Inferior parietal cortex (tissue), 1 donor: ENCODE measurements at regions not wholly inside any gene's neighbourhood (a gene's known extent, or its start where the extent isn't known, plus 50 kb on each side); places are given as distances from the start of the nearest gene placed in this dataset.
A peak's percentile ranks its signal among the peaks of the same experiment; 100 is the strongest.
"Not testable (repeated sequence)": the region's sequence is repeated elsewhere in the genome, so short reads cannot be mapped to it uniquely, and the experiment has no call there.

ENCODE experiments used
- DNase-seq: peaks from one replicate; pipeline ENCODE4 v3.0.0-alpha.2; 2016; ENCODE audit errors: extremely low spot score

- no peak for DNase-seq
Observed at GRCh38 chr18:67455890-67456501, 60.5 kb downstream of the DSEL start.

- no peak for DNase-seq
Observed at GRCh38 chr18:67453901-67454300, 62.6 kb downstream of the DSEL start.

- no peak for DNase-seq
Observed at GRCh38 chr18:67451960-67452359, 64.6 kb downstream of the DSEL start.

- DNase-seq, result not testable (repeated sequence)
Observed at GRCh38 chr18:67451101-67451500, 65.4 kb downstream of the DSEL start.

- DNase-seq, result no peak
Observed at GRCh38 chr18:67433971-67434370, 82.5 kb downstream of the DSEL start.

- no peak for DNase-seq
Observed at GRCh38 chr18:67432806-67433205, 83.7 kb downstream of the DSEL start.

GRCh38 chr18:67428805-67429204 is 87.7 kb downstream of the DSEL start:
- no peak for DNase-seq

- no peak for DNase-seq
Observed at GRCh38 chr18:67428158-67428557, 88.4 kb downstream of the DSEL start.

GRCh38 chr18:67426486-67426885 is 90.0 kb downstream of the DSEL start:
- DNase-seq, result no peak

- DNase-seq, result no peak
Observed at GRCh38 chr18:67425672-67426071, 90.8 kb downstream of the DSEL start.

GRCh38 chr18:67421651-67422050 is 94.9 kb downstream of the DSEL start:
- DNase-seq, result no peak

GRCh38 chr18:67417864-67418523 is 98.5 kb downstream of the DSEL start:
- DNase-seq, result peak; percentile 27

GRCh38 chr18:67411116-67411515 is 105.4 kb downstream of the DSEL start:
- no peak for DNase-seq

GRCh38 chr18:67410075-67411070 is 106.1 kb downstream of the DSEL start:
- DNase-seq, result no peak

- no peak for DNase-seq
Observed at GRCh38 chr18:67408240-67408639, 108.3 kb downstream of the DSEL start.

GRCh38 chr18:67406714-67407113 is 109.8 kb downstream of the DSEL start:
- no peak for DNase-seq

GRCh38 chr18:67402543-67402942 is 114.0 kb downstream of the DSEL start:
- DNase-seq, result no peak

GRCh38 chr18:67400502-67401117 is 115.9 kb downstream of the DSEL start:
- no peak for DNase-seq

GRCh38 chr18:67386032-67386431 is 130.5 kb downstream of the DSEL start:
- DNase-seq, result no peak

GRCh38 chr18:67385455-67385854 is 131.1 kb downstream of the DSEL start:
- DNase-seq, result no peak

GRCh38 chr18:67384057-67384456 is 132.5 kb downstream of the DSEL start:
- DNase-seq, result not testable (repeated sequence)

GRCh38 chr18:67381608-67382150 is 134.8 kb downstream of the DSEL start:
- no peak for DNase-seq
